ENCODE measurements at regions not wholly inside any gene's neighbourhood (a gene's known extent, or its start where the extent isn't known, plus 50 kb on each side); places are given as distances from the start of the nearest gene placed in this dataset.
"Not testable (repeated sequence)": the region's sequence is repeated elsewhere in the genome, so short reads cannot be mapped to it uniquely, and the experiment has no call there.

GRCh38 chr10:105742923-105743322, 1101.8 kb downstream of the SORCS3 start:
- Mint-ChIP-seq H3K4me1 (no peaks in the 10 kb centered on the region), H3K4me3 (no peak overlapping the region), H3K27me3 (no peaks in the 10 kb centered on the region), H3K27ac (no peak overlapping the region), H3K36me3 (no peaks in the 10 kb centered on the region), H3K9me3 (peaks cover 0 to 10% (median 3%) of the 10 kb centered on the region in 9 donors)
- no peak for ATAC-seq
- DNase-seq = no peak
- POLR2A ChIA-PET = no interaction called here

GRCh38 chr10:105742184-105742583, 1101.1 kb downstream of the SORCS3 start:
- H3K27ac Mint-ChIP-seq = no peak overlapping the region
- ATAC-seq = no peak
- POLR2A ChIA-PET = no interaction called here
- no peak for DNase-seq
- H3K9me3 Mint-ChIP-seq = peaks cover 0 to 10% (median 3%) of the 10 kb centered on the region in 9 donors
- H3K4me3 Mint-ChIP-seq = no peak overlapping the region
- H3K4me1 Mint-ChIP-seq = no peaks in the 10 kb centered on the region
- no peaks in the 10 kb centered on the region for H3K27me3 Mint-ChIP-seq
- H3K36me3 Mint-ChIP-seq = no peaks in the 10 kb centered on the region

- POLR2A ChIA-PET = no interaction called here
- DNase-seq (no peak), ATAC-seq (no peak)
- no peak overlapping the region for H3K27ac Mint-ChIP-seq
- H3K27me3 Mint-ChIP-seq = no peaks in the 10 kb centered on the region
- H3K36me3 Mint-ChIP-seq = no peaks in the 10 kb centered on the region
- H3K9me3 Mint-ChIP-seq = peaks cover 0 to 10% (median 2%) of the 10 kb centered on the region in 9 donors
- H3K4me1 Mint-ChIP-seq = no peaks in the 10 kb centered on the region
- no peak overlapping the region for H3K4me3 Mint-ChIP-seq
Measured at GRCh38 chr10:105734479-105734878, 1093.4 kb downstream of the SORCS3 start.

DNA sequence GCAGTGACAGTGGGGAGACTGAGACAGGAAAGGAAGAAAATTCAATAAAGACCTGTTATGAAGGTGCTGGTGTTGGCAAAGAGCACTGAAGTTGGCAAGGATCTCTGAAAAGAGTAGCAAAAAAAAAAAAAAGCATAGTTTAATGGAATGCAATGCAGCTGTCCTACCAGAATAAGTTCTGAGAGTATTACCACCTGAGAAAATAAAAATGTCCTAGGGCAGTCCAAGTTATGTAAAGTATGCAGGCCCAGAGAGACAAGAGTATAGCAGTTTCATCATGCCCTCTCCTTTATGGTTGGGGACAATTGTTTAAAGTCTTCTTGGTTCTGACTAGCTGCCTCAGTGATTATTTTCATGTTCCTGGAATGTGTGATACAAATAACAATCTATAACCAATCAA, 1092.8 kb downstream of the SORCS3 start:
- H3K4me1 Mint-ChIP-seq = no peaks in the 10 kb centered on the region
- H3K27me3 Mint-ChIP-seq = no peaks in the 10 kb centered on the region
- ATAC-seq (no peak), DNase-seq (no peak)
- H3K36me3 Mint-ChIP-seq = no peaks in the 10 kb centered on the region
- no peak overlapping the region for H3K27ac Mint-ChIP-seq
- POLR2A ChIA-PET = no interaction called here
- no peak overlapping the region for H3K4me3 Mint-ChIP-seq
- H3K9me3 Mint-ChIP-seq = peaks cover 0 to 10% (median 2%) of the 10 kb centered on the region in 9 donors

DNA sequence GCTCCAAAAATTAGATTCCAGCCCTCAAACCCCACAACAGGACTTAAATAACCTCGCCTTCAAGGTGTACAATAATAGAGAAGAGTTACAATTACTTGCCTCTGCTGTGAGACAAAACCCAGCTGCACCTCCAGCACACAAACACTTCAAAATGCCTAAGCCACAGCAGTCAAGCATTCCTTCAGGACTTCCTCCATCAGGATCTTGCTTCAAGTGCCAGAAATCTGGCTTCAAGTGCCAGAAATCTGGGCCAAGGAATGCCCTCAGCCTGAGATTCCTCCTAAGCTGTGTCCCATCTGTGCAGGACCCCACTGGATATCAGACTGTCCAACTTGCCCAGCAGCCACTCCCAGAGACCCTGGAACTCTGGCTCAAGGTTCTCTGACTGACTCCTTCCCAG, 1088.3 kb downstream of the SORCS3 start:
- Mint-ChIP-seq H3K36me3 (no peaks in the 10 kb centered on the region), H3K27me3 (peaks cover 0 to 9% (median 0%) of the 10 kb centered on the region in 5 donors), H3K4me1 (no peaks in the 10 kb centered on the region), H3K27ac (no peak overlapping the region), H3K4me3 (no peak overlapping the region), H3K9me3 (peaks cover 0 to 7% (median 5%) of the 10 kb centered on the region in 9 donors)
- no peak for DNase-seq
- ATAC-seq = no peak
- POLR2A ChIA-PET = no interaction called here

- ATAC-seq, H3K4me3 Mint-ChIP-seq: not testable (repeated sequence)
Measured at GRCh38 chr10:105727586-105727985, 1086.5 kb downstream of the SORCS3 start.

GRCh38 chr10:105727131-105727530, 1086.0 kb downstream of the SORCS3 start:
- Mint-ChIP-seq H3K27ac (no peak overlapping the region), H3K36me3 (no peaks in the 10 kb centered on the region), H3K9me3 (peaks cover 0 to 7% (median 5%) of the 10 kb centered on the region in 9 donors), H3K4me1 (no peaks in the 10 kb centered on the region), H3K27me3 (peaks cover 0 to 9% (median 0%) of the 10 kb centered on the region in 5 donors), H3K4me3 (no peak overlapping the region)
- POLR2A ChIA-PET = no interaction called here
- ATAC-seq (no peak), DNase-seq (no peak)

More at GRCh38 chr10:105727586-105727985, 1086.5 kb downstream of the SORCS3 start:
- DNase-seq, POLR2A ChIA-PET, H3K4me1 Mint-ChIP-seq, H3K9me3 Mint-ChIP-seq, H3K27ac Mint-ChIP-seq, H3K36me3 Mint-ChIP-seq, H3K27me3 Mint-ChIP-seq: not testable (repeated sequence)

GRCh38 chr10:105726149-105726548, 1085.1 kb downstream of the SORCS3 start:
- H3K27me3 Mint-ChIP-seq = peaks cover 0 to 9% (median 0%) of the 10 kb centered on the region in 5 donors
- H3K36me3 Mint-ChIP-seq = no peaks in the 10 kb centered on the region
- POLR2A ChIA-PET = no interaction called here
- H3K4me1 Mint-ChIP-seq = no peaks in the 10 kb centered on the region
- no peak for ATAC-seq
- no peak overlapping the region for H3K4me3 Mint-ChIP-seq
- H3K27ac Mint-ChIP-seq = no peak overlapping the region
- no peak for DNase-seq
- peaks cover 0 to 7% (median 5%) of the 10 kb centered on the region in 9 donors for H3K9me3 Mint-ChIP-seq

DNA sequence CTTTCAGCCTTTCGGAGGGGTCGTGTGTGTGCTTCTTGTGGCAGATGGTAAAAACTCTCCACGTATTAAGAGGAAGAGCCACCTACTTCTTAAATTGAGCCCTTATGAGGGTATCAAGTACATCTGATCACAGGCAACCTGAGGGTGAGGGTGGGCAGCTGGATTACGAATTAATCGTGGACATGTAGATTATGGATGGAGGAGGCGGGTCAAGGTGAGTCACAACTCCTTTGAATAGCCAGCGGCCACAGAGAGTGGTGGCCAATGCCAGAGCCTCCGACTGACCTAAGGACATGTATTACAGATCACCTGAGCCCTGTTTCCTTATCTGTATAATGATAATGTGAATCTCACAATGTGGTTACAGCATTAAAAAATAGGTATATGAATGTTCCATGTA, 1083.9 kb downstream of the SORCS3 start:
- no peak overlapping the region for H3K4me3 Mint-ChIP-seq
- H3K4me1 Mint-ChIP-seq = no peaks in the 10 kb centered on the region
- H3K27ac Mint-ChIP-seq = no peak overlapping the region
- DNase-seq (no peak), ATAC-seq (no peak)
- no peaks in the 10 kb centered on the region for H3K36me3 Mint-ChIP-seq
- H3K27me3 Mint-ChIP-seq = peaks cover 0 to 9% (median 0%) of the 10 kb centered on the region in 5 donors
- H3K9me3 Mint-ChIP-seq = peaks cover 0 to 7% (median 5%) of the 10 kb centered on the region in 9 donors
- POLR2A ChIA-PET = no interaction called here

DNA sequence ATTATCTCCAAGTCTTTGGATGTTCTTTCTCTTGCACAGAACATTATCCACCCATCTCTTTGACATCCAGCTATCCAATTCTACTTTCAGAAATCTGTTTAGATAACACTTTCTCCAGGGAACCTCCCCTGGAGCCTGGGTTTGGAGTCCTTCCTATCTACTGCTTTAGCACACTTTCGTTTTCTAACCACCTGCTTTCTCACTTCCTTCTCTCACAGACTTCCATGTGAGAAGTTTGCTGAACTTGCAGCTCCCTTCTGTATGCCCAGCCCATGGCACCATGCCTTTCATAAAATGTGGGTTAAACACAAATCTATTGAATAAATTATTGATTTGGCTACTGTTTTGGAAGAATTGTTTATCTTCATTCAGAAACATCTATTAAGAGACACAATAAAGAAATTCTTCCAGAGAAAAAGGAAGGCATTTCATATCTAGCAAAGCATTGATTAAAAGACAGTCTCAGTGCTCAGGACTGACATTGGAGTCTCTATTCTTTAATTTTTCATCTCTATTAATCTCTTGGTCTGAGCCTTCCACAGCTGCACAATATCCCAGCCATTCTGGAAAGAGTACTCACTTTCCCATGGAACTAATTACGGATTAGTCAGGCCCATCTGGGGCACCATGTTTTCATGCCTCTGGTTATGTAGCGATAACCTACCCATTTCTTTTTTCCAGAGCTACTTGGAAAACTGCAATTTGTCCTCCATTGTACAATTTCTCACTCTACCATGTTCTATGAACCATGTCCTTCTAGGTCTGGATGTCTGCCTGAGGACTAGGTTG, 1077.3 kb downstream of the SORCS3 start:
- H3K4me3 Mint-ChIP-seq = no peak overlapping the region

GRCh38 chr10:105714728-105715127, 1073.6 kb downstream of the SORCS3 start:
- no peak for ATAC-seq
- Mint-ChIP-seq H3K36me3 (peaks cover 0 to 9% (median 0%) of the 10 kb centered on the region in 3 donors), H3K4me3 (no peak overlapping the region), H3K4me1 (peaks cover 0 to 3% (median 0%) of the 10 kb centered on the region in 4 donors), H3K9me3 (peaks cover 0 to 31% (median 5%) of the 10 kb centered on the region in 9 donors), H3K27me3 (peaks cover 0 to 9% (median 0%) of the 10 kb centered on the region in 5 donors), H3K27ac (no peak overlapping the region)
- POLR2A ChIA-PET = no interaction called here
- DNase-seq = no peak

More for the DNA sequence above, 1077.3 kb downstream of the SORCS3 start:
- peaks cover 0 to 9% (median 0%) of the 10 kb centered on the region in 5 donors for H3K27me3 Mint-ChIP-seq
- ATAC-seq (no peak), DNase-seq (no peak)
- POLR2A ChIA-PET = no interaction called here
- H3K27ac Mint-ChIP-seq = peak overlapping the region in 1 of 10 donors; percentile 10
- peaks cover 0 to 3% (median 0%) of the 10 kb centered on the region in 4 donors for H3K4me1 Mint-ChIP-seq
- H3K9me3 Mint-ChIP-seq = peaks cover 0 to 31% (median 5%) of the 10 kb centered on the region in 9 donors
- H3K36me3 Mint-ChIP-seq = peaks cover 0 to 9% (median 0%) of the 10 kb centered on the region in 3 donors

GRCh38 chr10:105707603-105708002, 1066.5 kb downstream of the SORCS3 start:
- POLR2A ChIA-PET = no interaction called here

GRCh38 chr10:105706281-105707026, 1065.4 kb downstream of the SORCS3 start:
- Mint-ChIP-seq H3K4me1 (no peaks in the 10 kb centered on the region), H3K27me3 (no peaks in the 10 kb centered on the region), H3K9me3 (peaks cover 0 to 6% (median 0%) of the 10 kb centered on the region in 9 donors), H3K4me3 (no peak overlapping the region), H3K36me3 (no peaks in the 10 kb centered on the region), H3K27ac (no peak overlapping the region)
- ATAC-seq (no peak), DNase-seq (no peak)
- POLR2A ChIA-PET = no interaction called here

More at GRCh38 chr10:105707603-105708002, 1066.5 kb downstream of the SORCS3 start:
- Mint-ChIP-seq H3K4me3 (no peak overlapping the region), H3K4me1 (no peaks in the 10 kb centered on the region), H3K27ac (no peak overlapping the region), H3K27me3 (no peaks in the 10 kb centered on the region), H3K9me3 (peaks cover 0 to 8% (median 0%) of the 10 kb centered on the region in 9 donors), H3K36me3 (no peaks in the 10 kb centered on the region)
- ATAC-seq (no peak), DNase-seq (no peak)
